Loucy (cell line): ENCODE measurements at regions not wholly inside any gene's neighbourhood (a gene's known extent, or its start where the extent isn't known, plus 50 kb on each side); places are given as distances from the start of the nearest gene placed in this dataset.
A peak's percentile ranks its signal among the peaks of the same experiment; 100 is the strongest.

ENCODE experiments used
- H2AFZ ChIP-seq: fragments of 200-600 bp; sonication (generic); 2 replicates; pipeline ENCODE4 v1.6.0; 2016; ENCODE audit warnings: antibody characterized with exemption, mild to moderate bottlenecking, low read length, moderate library complexity
- H3F3A ChIP-seq: fragments of 200-600 bp; 2 replicates; pipeline ENCODE4 v1.6.0; 2016; ENCODE audit warnings: antibody characterized with exemption, low read depth, mild to moderate bottlenecking
- H3K27me3 ChIP-seq: fragments of 200-600 bp; sonication (generic); 2 replicates; pipeline ENCODE4 v1.6.1; 2014; ENCODE audit warnings: low read length, mild to moderate bottlenecking; ENCODE audit not compliant: insufficient read depth, poor library complexity, severe bottlenecking
- H3K36me3 ChIP-seq: fragments of 200-600 bp; sonication (generic); 2 replicates; pipeline ENCODE4 v1.6.1; 2016; ENCODE audit warnings: low read length; ENCODE audit not compliant: insufficient read depth
- H3K4me1 ChIP-seq: fragments of 200-600 bp; sonication (generic); 2 replicates; pipeline ENCODE4 v1.5.1; 2014; ENCODE audit warnings: low read length, mild to moderate bottlenecking; ENCODE audit not compliant: insufficient read depth, poor library complexity, severe bottlenecking
- H3K4me2 ChIP-seq: fragments of 200-600 bp; sonication (generic); 2 replicates; pipeline ENCODE4 v1.6.0; 2014; ENCODE audit warnings: antibody characterized with exemption, low read length, low read depth, mild to moderate bottlenecking; ENCODE audit not compliant: poor library complexity, severe bottlenecking
- H3K4me3 ChIP-seq: fragments of 200-600 bp; sonication (generic); 2 replicates; pipeline ENCODE4 v1.5.1; 2014; ENCODE audit warnings: low read length, mild to moderate bottlenecking, mixed read lengths; ENCODE audit not compliant: poor library complexity, severe bottlenecking
- H3K79me2 ChIP-seq: fragments of 200-600 bp; sonication (generic); 2 replicates; pipeline ENCODE4 v1.6.1; 2014; ENCODE audit warnings: low read length; ENCODE audit not compliant: insufficient read depth
- H3K9ac ChIP-seq: fragments of 200-600 bp; sonication (generic); 2 replicates; pipeline ENCODE4 v1.6.0; 2014; ENCODE audit warnings: mild to moderate bottlenecking, low read depth, low read length, moderate library complexity; ENCODE audit not compliant: poor library complexity, severe bottlenecking
- H3K9me2 ChIP-seq: fragments of 200-600 bp; sonication (generic); replicated peaks from 2 replicates; pipeline ENCODE4 v1.6.1; 2016; ENCODE audit warnings: low read depth, low read length, mixed read lengths
- H3K9me3 ChIP-seq: fragments of 200-600 bp; sonication (generic); 2 replicates; pipeline ENCODE4 v1.6.1; 2014; ENCODE audit warnings: mild to moderate bottlenecking, antibody characterized with exemption, low read length, low read depth; ENCODE audit not compliant: insufficient read depth
- H4K20me1 ChIP-seq: fragments of 200-600 bp; sonication (generic); 2 replicates; pipeline ENCODE4 v1.6.0; 2014; ENCODE audit warnings: antibody characterized with exemption, low read length, mild to moderate bottlenecking; ENCODE audit not compliant: insufficient read depth, poor library complexity, severe bottlenecking
- EZH2phosphoT487 ChIP-seq: fragments of 200-600 bp; IDR thresholded peaks from 2 replicates; pipeline ENCODE4 v1.6.1; 2018; ENCODE audit warnings: antibody characterized with exemption, mild to moderate bottlenecking, moderate library complexity, borderline replicate concordance
- TF ChIP-seq, protein P1 (sequence below): fragments of 200-600 bp; sonication (generic); conservative IDR thresholded peaks from 2 replicates; pipeline ENCODE4 v1.5.1; 2014; ENCODE audit warnings: mild to moderate bottlenecking, antibody characterized with exemption, low read length

DNA sequence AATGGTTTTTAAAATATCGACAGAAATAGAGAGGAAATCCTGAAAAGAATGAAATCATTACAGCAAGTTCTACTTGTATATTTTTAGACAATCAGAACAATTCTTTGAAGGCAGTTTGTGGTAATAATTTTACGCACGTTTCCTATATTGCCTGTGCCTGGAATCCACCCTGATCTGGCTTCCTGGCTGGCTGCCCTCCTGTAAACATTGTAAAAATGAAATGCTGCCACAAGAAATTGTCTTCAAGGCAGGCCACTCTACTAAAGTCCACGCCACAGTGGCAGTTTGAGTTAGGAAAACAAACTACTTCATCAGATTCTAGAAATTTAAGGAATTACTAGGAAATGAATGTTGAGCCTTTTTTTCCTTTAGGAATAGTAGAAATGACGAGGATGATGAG, 454.5 kb upstream of the NR5A2 start:
- H3K9ac ChIP-seq = no peak overlapping the region
- peaks cover 2% of the 10 kb centered on the region; the same call in 1 of the 2 replicates for H3F3A ChIP-seq
- no peaks in the 10 kb centered on the region for H3K9me2 ChIP-seq
- peaks cover 27% of the 10 kb centered on the region for H3K4me1 ChIP-seq
- H3K27me3 ChIP-seq = no peaks in the 10 kb centered on the region
- no peak overlapping the region for H3K4me3 ChIP-seq
- no peak overlapping the region for H2AFZ ChIP-seq
- H4K20me1 ChIP-seq = no peaks in the 10 kb centered on the region
- TF ChIP-seq, protein P1, sequence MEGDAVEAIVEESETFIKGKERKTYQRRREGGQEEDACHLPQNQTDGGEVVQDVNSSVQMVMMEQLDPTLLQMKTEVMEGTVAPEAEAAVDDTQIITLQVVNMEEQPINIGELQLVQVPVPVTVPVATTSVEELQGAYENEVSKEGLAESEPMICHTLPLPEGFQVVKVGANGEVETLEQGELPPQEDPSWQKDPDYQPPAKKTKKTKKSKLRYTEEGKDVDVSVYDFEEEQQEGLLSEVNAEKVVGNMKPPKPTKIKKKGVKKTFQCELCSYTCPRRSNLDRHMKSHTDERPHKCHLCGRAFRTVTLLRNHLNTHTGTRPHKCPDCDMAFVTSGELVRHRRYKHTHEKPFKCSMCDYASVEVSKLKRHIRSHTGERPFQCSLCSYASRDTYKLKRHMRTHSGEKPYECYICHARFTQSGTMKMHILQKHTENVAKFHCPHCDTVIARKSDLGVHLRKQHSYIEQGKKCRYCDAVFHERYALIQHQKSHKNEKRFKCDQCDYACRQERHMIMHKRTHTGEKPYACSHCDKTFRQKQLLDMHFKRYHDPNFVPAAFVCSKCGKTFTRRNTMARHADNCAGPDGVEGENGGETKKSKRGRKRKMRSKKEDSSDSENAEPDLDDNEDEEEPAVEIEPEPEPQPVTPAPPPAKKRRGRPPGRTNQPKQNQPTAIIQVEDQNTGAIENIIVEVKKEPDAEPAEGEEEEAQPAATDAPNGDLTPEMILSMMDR = no peak
- H3K9me3 ChIP-seq = no peaks in the 10 kb centered on the region
- H3K36me3 ChIP-seq = no peaks in the 10 kb centered on the region
- H3K4me2 ChIP-seq = peak overlapping the region; percentile 11
- H3K79me2 ChIP-seq = no peaks in the 10 kb centered on the region

DNA sequence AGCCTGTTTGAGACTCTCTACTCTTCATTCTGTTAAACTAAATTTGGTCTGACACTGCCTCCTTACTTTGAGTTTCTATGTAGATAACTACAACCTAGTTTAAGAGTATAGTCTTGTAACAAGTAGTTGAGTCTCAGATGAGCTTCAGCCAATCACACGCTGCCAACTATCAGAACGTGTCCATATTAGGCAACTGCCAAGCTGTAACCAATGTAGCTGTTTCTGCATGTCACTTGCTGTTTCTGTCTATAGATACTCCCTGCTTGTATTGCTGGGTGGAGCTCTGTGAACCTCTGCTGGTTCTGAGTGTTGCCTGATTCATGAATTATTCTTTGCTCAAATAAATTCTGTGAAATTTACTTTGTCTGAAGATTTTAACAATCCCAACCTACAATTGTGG, 452.6 kb upstream of the NR5A2 start:
- Histone ChIP-seq H3K4me2 (no peak overlapping the region), H3F3A (no peaks in the 10 kb centered on the region), H2AFZ (peak overlapping the region; percentile 32), H3K79me2 (no peaks in the 10 kb centered on the region), H3K27me3 (no peaks in the 10 kb centered on the region), H3K4me1 (peaks cover 24% of the 10 kb centered on the region), H3K9ac (no peak overlapping the region), H3K9me3 (no peaks in the 10 kb centered on the region), H4K20me1 (no peaks in the 10 kb centered on the region), H3K4me3 (no peak overlapping the region), H3K9me2 (no peaks in the 10 kb centered on the region), H3K36me3 (no peaks in the 10 kb centered on the region)
- no peak for TF ChIP-seq EZH2phosphoT487
- TF ChIP-seq, protein P1 = no peak

DNA sequence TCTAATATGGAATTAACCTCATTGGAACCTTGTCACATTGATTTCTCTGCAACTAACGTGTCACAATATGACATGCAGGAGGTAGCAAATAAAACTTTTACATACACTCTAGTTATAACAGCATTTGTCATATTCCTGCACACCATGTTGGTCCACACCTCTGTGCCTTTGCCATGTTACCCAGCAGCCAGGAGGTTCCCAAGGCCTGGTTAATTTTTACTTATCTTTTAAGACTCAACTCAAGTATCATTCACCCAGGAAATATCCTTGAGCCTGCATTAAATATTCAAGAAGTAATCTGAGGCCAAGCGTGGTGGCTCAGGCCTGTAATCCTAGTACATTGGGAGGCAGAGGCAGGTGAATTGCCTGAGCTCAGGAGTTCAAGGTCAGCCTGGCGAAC, 447.2 kb upstream of the NR5A2 start:
- H3K4me3 ChIP-seq = no peak overlapping the region
- no peak overlapping the region for H2AFZ ChIP-seq
- no peak overlapping the region for H3K4me2 ChIP-seq
- H3K9me2 ChIP-seq = no peaks in the 10 kb centered on the region
- peaks cover 2% of the 10 kb centered on the region for H3K4me1 ChIP-seq
- H3K79me2 ChIP-seq = no peaks in the 10 kb centered on the region
- H3F3A ChIP-seq = no peaks in the 10 kb centered on the region
- H4K20me1 ChIP-seq = no peaks in the 10 kb centered on the region
- H3K36me3 ChIP-seq = no peaks in the 10 kb centered on the region
- H3K9ac ChIP-seq = no peak overlapping the region
- no peaks in the 10 kb centered on the region for H3K27me3 ChIP-seq
- TF ChIP-seq, protein P1 = no peak
- TF ChIP-seq EZH2phosphoT487 = no peak
- no peaks in the 10 kb centered on the region for H3K9me3 ChIP-seq
